Erythroblast (primary cell): ENCODE measurements at regions not wholly inside any gene's neighbourhood (a gene's known extent, or its start where the extent isn't known, plus 50 kb on each side); places are given as distances from the start of the nearest gene placed in this dataset.

ENCODE experiments used
- GATA1 ChIP-seq: IDR thresholded peaks from 2 replicates; pipeline ENCODE4 v1.6.1; 2011; ENCODE audit warnings: low read depth, mild to moderate bottlenecking, control low read depth, low read length, moderate library complexity
- POLR2A ChIP-seq: IDR thresholded peaks from 2 replicates; pipeline ENCODE4 v1.6.1; 2011; ENCODE audit warnings: mild to moderate bottlenecking, low read length

GRCh38 chr1:106984801-106985200 is 71.7 kb upstream of the PRMT6 start:
- TF ChIP-seq POLR2A (no peak), GATA1 (no peak)
